Rectal smooth muscle tissue (tissue), 1 donor: ENCODE measurements at regions not wholly inside any gene's neighbourhood (a gene's known extent, or its start where the extent isn't known, plus 50 kb on each side); places are given as distances from the start of the nearest gene placed in this dataset.
"Not testable (repeated sequence)": the region's sequence is repeated elsewhere in the genome, so short reads cannot be mapped to it uniquely, and the experiment has no call there.

Source experiments
- H3K27ac ChIP-seq: one replicate; pipeline ENCODE4 v1.7.0; 2013; ENCODE audit warnings: low read depth, low read length, inconsistent platforms
- H3K27me3 ChIP-seq: one replicate; pipeline ENCODE4 v1.7.0; 2013; ENCODE audit warnings: low read length; ENCODE audit not compliant: control insufficient read depth, insufficient read depth
- H3K36me3 ChIP-seq: one replicate; pipeline ENCODE4 v1.7.0; 2013; ENCODE audit warnings: low read length; ENCODE audit not compliant: control insufficient read depth, insufficient read depth
- H3K4me1 ChIP-seq: one replicate; pipeline ENCODE4 v1.7.0; 2013; ENCODE audit warnings: low read length; ENCODE audit not compliant: control insufficient read depth, insufficient read depth
- H3K4me3 ChIP-seq: one replicate; pipeline ENCODE4 v1.7.0; 2013; ENCODE audit warnings: low read length
- H3K9ac ChIP-seq: one replicate; pipeline ENCODE4 v1.7.0; 2013; ENCODE audit warnings: low read length

DNA sequence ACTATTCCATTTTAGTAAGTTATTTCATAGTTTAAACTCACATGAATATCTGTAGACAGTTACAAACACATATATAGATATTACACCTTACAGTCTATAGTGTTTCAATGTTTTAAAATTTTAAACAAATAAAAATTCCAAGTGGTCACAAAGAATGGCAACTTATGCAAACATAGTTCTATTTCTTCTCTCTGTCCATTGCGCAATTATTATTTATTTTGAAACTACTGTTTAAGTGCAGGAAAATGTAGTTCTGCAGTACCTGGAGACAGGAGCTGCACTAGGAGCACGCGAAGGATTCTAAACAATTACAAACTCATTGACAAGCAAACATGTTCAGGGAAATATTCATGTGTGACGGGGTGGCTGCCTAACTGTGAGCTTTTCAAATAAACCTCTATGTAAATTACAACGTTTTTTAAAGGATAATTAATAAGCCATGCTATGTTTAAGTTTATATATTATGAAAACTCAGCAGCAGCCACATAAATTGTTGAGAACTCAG is 312.0 kb upstream of the DUSP10 start:
- Histone ChIP-seq H3K9ac (no peak overlapping the region), H3K27ac (no peak overlapping the region), H3K36me3 (no peaks in the 10 kb centered on the region), H3K4me1 (peaks cover 5% of the 10 kb centered on the region), H3K4me3 (no peak overlapping the region), H3K27me3 (no peaks in the 10 kb centered on the region)

GRCh38 chr1:222051311-222051710 is 309.4 kb upstream of the DUSP10 start:
- not testable (repeated sequence) for H3K27ac ChIP-seq, H3K4me3 ChIP-seq, H3K27me3 ChIP-seq, H3K36me3 ChIP-seq, H3K4me1 ChIP-seq, H3K9ac ChIP-seq

DNA sequence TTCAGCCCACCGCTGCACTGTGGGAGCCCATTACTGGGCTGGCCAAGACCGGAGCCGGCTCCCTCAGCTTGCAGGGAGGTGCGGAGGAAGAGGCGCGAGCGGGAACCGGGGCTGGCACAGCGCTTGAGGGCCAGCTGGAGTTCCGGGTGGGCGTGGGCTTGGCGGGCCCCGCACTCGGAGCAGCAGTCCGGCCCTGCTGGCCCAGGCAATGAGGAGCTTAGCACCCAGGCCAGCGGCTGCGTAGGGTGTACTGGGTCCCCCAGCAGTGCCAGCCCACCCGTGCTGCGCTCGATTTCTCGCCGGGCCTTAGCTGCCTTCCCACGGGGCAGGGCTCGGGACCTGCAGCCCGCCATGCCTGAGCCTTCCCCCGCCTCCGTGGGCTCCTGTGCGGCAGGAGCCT is 307.8 kb upstream of the DUSP10 start:
- not testable (repeated sequence) for H3K9ac ChIP-seq, H3K27me3 ChIP-seq, H3K36me3 ChIP-seq, H3K27ac ChIP-seq, H3K4me3 ChIP-seq
- H3K4me1 ChIP-seq = peaks cover 10% of the 10 kb centered on the region

GRCh38 chr1:222049176-222049575 is 307.3 kb upstream of the DUSP10 start:
- no peak overlapping the region for H3K27ac ChIP-seq
- H3K36me3 ChIP-seq = no peaks in the 10 kb centered on the region
- no peaks in the 10 kb centered on the region for H3K27me3 ChIP-seq
- no peak overlapping the region for H3K4me3 ChIP-seq
- H3K9ac ChIP-seq = no peak overlapping the region
- H3K4me1 ChIP-seq = peaks cover 15% of the 10 kb centered on the region

GRCh38 chr1:222048094-222048595 is 306.3 kb upstream of the DUSP10 start:
- Histone ChIP-seq H3K4me3 (no peak overlapping the region), H3K27me3 (no peaks in the 10 kb centered on the region), H3K9ac (no peak overlapping the region), H3K27ac (no peak overlapping the region), H3K36me3 (no peaks in the 10 kb centered on the region), H3K4me1 (peaks cover 23% of the 10 kb centered on the region)

GRCh38 chr1:222047366-222047765 is 305.5 kb upstream of the DUSP10 start:
- Histone ChIP-seq H3K4me1 (peaks cover 26% of the 10 kb centered on the region), H3K4me3 (no peak overlapping the region), H3K27ac (no peak overlapping the region), H3K27me3 (no peaks in the 10 kb centered on the region), H3K9ac (no peak overlapping the region), H3K36me3 (no peaks in the 10 kb centered on the region)

DNA sequence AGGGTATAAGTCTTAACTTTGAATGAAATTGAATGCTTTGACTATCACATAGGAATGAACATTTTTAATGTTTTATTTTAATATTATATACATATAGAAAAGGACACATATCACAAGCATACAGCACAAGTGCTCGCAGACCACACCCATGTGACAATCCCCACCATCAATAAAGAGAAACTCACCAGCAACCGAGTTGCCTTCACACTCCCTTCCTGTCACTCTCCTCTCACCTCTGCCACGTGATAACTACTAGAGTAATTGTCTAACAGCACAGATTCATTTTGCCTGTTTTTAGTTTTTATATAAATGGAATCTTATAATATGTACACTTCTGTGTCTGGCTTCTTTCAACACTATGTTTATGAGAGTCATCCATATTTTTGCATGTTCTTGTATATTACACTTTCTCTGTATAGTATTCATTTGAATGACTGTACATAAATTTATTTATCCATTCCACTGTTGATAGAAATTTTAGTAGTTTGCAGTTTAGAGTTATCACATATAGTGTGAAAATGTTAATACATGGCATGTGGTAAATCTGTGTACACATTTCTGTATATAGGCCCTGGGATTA is 304.9 kb upstream of the DUSP10 start:
- H3K27ac ChIP-seq = no peak overlapping the region
- H3K36me3 ChIP-seq = no peaks in the 10 kb centered on the region
- no peak overlapping the region for H3K9ac ChIP-seq
- no peak overlapping the region for H3K4me3 ChIP-seq
- H3K4me1 ChIP-seq = peaks cover 26% of the 10 kb centered on the region
- H3K27me3 ChIP-seq = no peaks in the 10 kb centered on the region

- H3K27me3 ChIP-seq = no peaks in the 10 kb centered on the region
- H3K4me3 ChIP-seq = no peak overlapping the region
- H3K4me1 ChIP-seq = peaks cover 26% of the 10 kb centered on the region
- no peaks in the 10 kb centered on the region for H3K36me3 ChIP-seq
- no peak overlapping the region for H3K27ac ChIP-seq
- H3K9ac ChIP-seq = no peak overlapping the region
Measured at GRCh38 chr1:222045786-222046185, 303.9 kb upstream of the DUSP10 start.

DNA sequence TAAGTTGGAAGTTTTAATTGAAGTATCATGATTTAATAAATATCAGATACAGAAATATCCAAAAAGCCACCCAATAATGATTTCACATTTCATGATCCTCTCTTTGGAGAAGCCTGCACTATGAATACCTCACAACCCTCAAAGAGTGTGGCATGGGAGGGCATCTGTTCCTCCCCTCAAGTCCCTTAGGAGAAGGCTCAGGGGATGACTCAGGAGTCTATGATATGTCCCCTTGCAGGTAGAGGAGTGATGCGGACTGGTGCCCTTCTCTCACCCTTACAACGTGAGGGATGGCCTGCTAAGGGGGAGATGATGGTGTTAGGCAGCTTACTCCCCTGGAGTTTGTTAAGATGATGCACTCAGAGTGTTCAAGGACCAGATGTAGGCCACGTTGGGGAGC is 303.3 kb upstream of the DUSP10 start:
- peaks cover 31% of the 10 kb centered on the region for H3K4me1 ChIP-seq
- H3K27me3 ChIP-seq = no peaks in the 10 kb centered on the region
- H3K4me3 ChIP-seq = no peak overlapping the region
- H3K36me3 ChIP-seq = no peaks in the 10 kb centered on the region
- no peak overlapping the region for H3K9ac ChIP-seq
- H3K27ac ChIP-seq = no peak overlapping the region

- H3K27ac ChIP-seq = peak overlapping the region; percentile 92
- no peaks in the 10 kb centered on the region for H3K36me3 ChIP-seq
- H3K27me3 ChIP-seq = no peaks in the 10 kb centered on the region
- peak overlapping the region; percentile 12 for H3K4me3 ChIP-seq
- H3K4me1 ChIP-seq = peaks cover 24% of the 10 kb centered on the region
- no peak overlapping the region for H3K9ac ChIP-seq
Measured at GRCh38 chr1:222043444-222044292, 301.8 kb upstream of the DUSP10 start.

DNA sequence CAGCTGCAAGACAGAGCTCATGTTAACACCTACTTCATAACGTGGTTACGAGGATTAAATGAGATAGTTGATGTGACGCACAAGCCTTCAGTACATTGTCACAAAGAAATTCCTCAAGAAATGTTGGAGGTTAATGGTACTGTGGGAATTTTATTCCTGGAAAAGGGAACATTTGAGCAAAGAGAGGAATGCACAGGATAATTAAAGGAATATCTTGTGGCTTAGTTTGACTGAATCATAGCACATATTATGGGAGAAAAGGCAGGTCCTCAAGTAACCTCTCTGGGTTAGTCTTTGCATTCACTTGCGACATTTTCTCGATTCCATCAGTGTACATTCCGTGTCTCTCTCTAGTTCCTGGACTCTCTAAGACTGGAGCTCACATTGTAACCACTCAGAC is 300.2 kb upstream of the DUSP10 start:
- Histone ChIP-seq H3K4me1 (peaks cover 22% of the 10 kb centered on the region), H3K36me3 (no peaks in the 10 kb centered on the region), H3K27me3 (no peaks in the 10 kb centered on the region), H3K4me3 (no peak overlapping the region), H3K9ac (no peak overlapping the region), H3K27ac (no peak overlapping the region)

GRCh38 chr1:222040955-222041354 is 299.1 kb upstream of the DUSP10 start:
- no peak overlapping the region for H3K27ac ChIP-seq
- H3K9ac ChIP-seq = no peak overlapping the region
- no peaks in the 10 kb centered on the region for H3K36me3 ChIP-seq
- no peaks in the 10 kb centered on the region for H3K27me3 ChIP-seq
- H3K4me3 ChIP-seq = no peak overlapping the region
- peaks cover 22% of the 10 kb centered on the region for H3K4me1 ChIP-seq
